B cell (primary cell): ENCODE measurements at regions not wholly inside any gene's neighbourhood (a gene's known extent, or its start where the extent isn't known, plus 50 kb on each side); places are given as distances from the start of the nearest gene placed in this dataset.

Experiments used
- ATAC-seq: fragments of 200-7000 bp; cut with Tn5 transposase; one replicate; pipeline ENCODE4 v1.10.0; 2021; ENCODE audit warnings: low read depth, mild to moderate bottlenecking, moderate number of reproducible peaks, moderate library complexity
- CTCF ChIA-PET: fragments of 350-600 bp; sonication (Branson Sonifier 250); formaldehyde crosslinking; loops from one replicate; lab custom pipeline; 2021; ENCODE audit warnings: antibody characterized with exemption, inconsistent platforms; lab: Charles Lee
- POLR2A ChIA-PET: fragments of 350-600 bp; sonication (Branson Sonifier 250); formaldehyde crosslinking; loops from one replicate; lab custom pipeline; 2021; ENCODE audit warnings: antibody characterized with exemption; lab: Charles Lee
- DNase-seq: peaks from one replicate; pipeline ENCODE4 v3.0.0; 2013
- H2AFZ ChIP-seq: 2 replicates; pipeline ENCODE4 v1.6.1; 2012; ENCODE audit warnings: mild to moderate bottlenecking, low read depth, low read length; ENCODE audit not compliant: insufficient read depth, poor library complexity, severe bottlenecking
- H3K27ac ChIP-seq, 2 donors: 1 replicate in 1 of 2; 2 replicates in 1 of 2; pipeline ENCODE4 v1.5.1; 2012 to 2013; ENCODE audit warnings: low read length in 2 of 2, mild to moderate bottlenecking in 2 of 2, moderate library complexity in 1 of 2
- H3K27me3 ChIP-seq, 4 experiments: fragments of 200-600 bp in 1 of 4; sonication (generic) in 1 of 4; replicated peaks in 1 of 4; 1 replicate in 2 of 4; 2 replicates in 2 of 4; pipeline versions ENCODE4 v1.6.1 to v1.7.0; 2013 to 2016; ENCODE audit warnings: low read length in 3 of 4, mild to moderate bottlenecking in 2 of 4, mixed read lengths in 1 of 4, moderate library complexity in 1 of 4; ENCODE audit not compliant: insufficient read depth in 4 of 4, control insufficient read depth in 3 of 4; ENCODE audit errors: control extremely low read depth in 1 of 4
- H3K36me3 ChIP-seq, 2 experiments: replicated peaks in 1 of 2; 1 replicate in 1 of 2; 2 replicates in 1 of 2; pipeline versions ENCODE4 v1.6.1 to v1.7.1; 2013; ENCODE audit warnings: low read length in 1 of 2; ENCODE audit not compliant: insufficient read depth in 2 of 2, control insufficient read depth in 1 of 2; ENCODE audit errors: control extremely low read depth in 1 of 2, extremely low read depth in 1 of 2
- H3K4me1 ChIP-seq, 2 donors: fragments of 200-600 bp in 1 of 2; sonication (generic) in 1 of 2; 1 replicate in 1 of 2; 2 replicates in 1 of 2; pipeline versions ENCODE4 v1.5.1 to v1.6.1; 2013 to 2017; ENCODE audit warnings: low read length in 2 of 2; ENCODE audit not compliant: control insufficient read depth in 2 of 2, insufficient read depth in 2 of 2
- H3K4me2 ChIP-seq: replicated peaks from 2 replicates; pipeline ENCODE3; 2012; ENCODE audit warnings: mild to moderate bottlenecking, low read depth, low read length; ENCODE audit not compliant: poor library complexity, severe bottlenecking
- H3K4me3 ChIP-seq, 5 experiments: fragments of 200-600 bp in 1 of 5; sonication (generic) in 1 of 5; 1 replicate in 3 of 5; 2 replicates in 2 of 5; pipeline versions ENCODE4 v1.5.1 to v1.7.0; 2011 to 2016; ENCODE audit warnings: low read length in 4 of 5, mild to moderate bottlenecking in 4 of 5, low read depth in 2 of 5, control low read depth in 1 of 5, moderate library complexity in 1 of 5; ENCODE audit not compliant: insufficient read depth in 1 of 5; ENCODE audit errors: control extremely low read depth in 1 of 5, extremely low read depth in 1 of 5
- H3K79me2 ChIP-seq: fragments of 200-600 bp; sonication (generic); one replicate; pipeline ENCODE4 v1.6.0; 2016; ENCODE audit warnings: low read length; ENCODE audit not compliant: control insufficient read depth, insufficient read depth
- H3K9ac ChIP-seq: fragments of 200-600 bp; sonication (generic); 2 replicates; pipeline ENCODE4 v1.6.1; 2017; ENCODE audit warnings: mild to moderate bottlenecking, low read length, moderate library complexity
- H3K9me3 ChIP-seq, 3 donors: one replicate each; pipeline versions ENCODE4 v1.6.1 to v1.7.1; 2013; ENCODE audit warnings: low read length in 2 of 3; ENCODE audit not compliant: control insufficient read depth in 2 of 3, insufficient read depth in 1 of 3; ENCODE audit errors: control extremely low read depth in 1 of 3
- H4K20me1 ChIP-seq: 2 replicates; pipeline ENCODE4 v1.6.0; 2012; ENCODE audit warnings: mild to moderate bottlenecking, low read length; ENCODE audit not compliant: insufficient read depth, control insufficient read depth, poor library complexity, severe bottlenecking
- H3K27ac Mint-ChIP-seq: one replicate; pipeline ENCODE4 v1.8.0; 2021; ENCODE audit warnings: mixed read lengths
- H3K27me3 Mint-ChIP-seq: one replicate; pipeline ENCODE4 v1.8.0; 2021; ENCODE audit warnings: mixed read lengths
- H3K4me1 Mint-ChIP-seq: one replicate; pipeline ENCODE4 v1.8.0; 2021; ENCODE audit warnings: mixed read lengths
- H3K4me3 Mint-ChIP-seq: one replicate; pipeline ENCODE4 v1.8.0; 2021; ENCODE audit warnings: mixed read lengths
- H3K9me3 Mint-ChIP-seq: one replicate; pipeline ENCODE4 v1.8.0; 2022; ENCODE audit warnings: mixed read lengths; ENCODE audit not compliant: insufficient read depth
- EZH2 ChIP-seq: IDR thresholded peaks from 2 replicates; pipeline ENCODE4 v1.6.1; 2012; ENCODE audit warnings: borderline replicate concordance, low read depth, mild to moderate bottlenecking, moderate library complexity, low read length; ENCODE audit not compliant: insufficient read depth, poor library complexity, severe bottlenecking
- WGBS: methylation state at CpG from one replicate; pipeline ENCODE4 v1.1.5; 2013; ENCODE audit warnings: missing lambda C conversion rate; ENCODE audit not compliant: insufficient coverage; 5-methylcytosine and 5-hydroxymethylcytosine counted together
- intact Hi-C: fragments of 100-400 bp; cut with micrococcal nuclease; formaldehyde crosslinking; loops from one replicate; pipeline ENCODE4 v1.10.0; 2022
- TF ChIP-seq, protein P1 (sequence below): fragments of 200-600 bp; IDR thresholded peaks from one replicate; pipeline ENCODE4 v1.8.0; 2022; ENCODE audit warnings: antibody characterized with exemption, mild to moderate bottlenecking

DNA sequence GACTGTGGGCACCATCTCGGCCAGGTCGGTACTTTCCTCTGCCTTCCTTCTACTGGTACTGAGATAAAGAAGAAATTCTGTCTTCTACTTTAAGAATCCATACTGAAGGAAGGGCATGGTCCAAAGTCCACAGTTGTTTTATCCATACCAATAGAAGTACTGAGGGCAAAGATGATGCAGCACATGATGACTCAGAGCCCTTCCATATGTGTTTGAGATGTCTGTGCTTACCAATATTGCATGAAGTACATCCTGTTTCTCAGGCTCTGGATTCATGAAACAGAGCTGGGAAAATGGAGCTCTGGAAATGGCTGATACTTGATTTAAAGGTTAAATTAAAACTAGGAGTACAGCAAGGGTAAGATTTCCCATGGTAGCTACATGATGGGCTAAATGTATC lies 799.9 kb downstream of the NLGN4Y start:
- H3K4me3 ChIP-seq = no peak overlapping the region
- Mint-ChIP-seq H3K4me1 (no peaks in the 10 kb centered on the region), H3K4me3 (no peak overlapping the region), H3K9me3 (no peaks in the 10 kb centered on the region), H3K27me3 (no peaks in the 10 kb centered on the region), H3K27ac (no peak overlapping the region)
- H3K9me3 ChIP-seq = no peaks in the 10 kb centered on the region
- TF ChIP-seq, protein P1, sequence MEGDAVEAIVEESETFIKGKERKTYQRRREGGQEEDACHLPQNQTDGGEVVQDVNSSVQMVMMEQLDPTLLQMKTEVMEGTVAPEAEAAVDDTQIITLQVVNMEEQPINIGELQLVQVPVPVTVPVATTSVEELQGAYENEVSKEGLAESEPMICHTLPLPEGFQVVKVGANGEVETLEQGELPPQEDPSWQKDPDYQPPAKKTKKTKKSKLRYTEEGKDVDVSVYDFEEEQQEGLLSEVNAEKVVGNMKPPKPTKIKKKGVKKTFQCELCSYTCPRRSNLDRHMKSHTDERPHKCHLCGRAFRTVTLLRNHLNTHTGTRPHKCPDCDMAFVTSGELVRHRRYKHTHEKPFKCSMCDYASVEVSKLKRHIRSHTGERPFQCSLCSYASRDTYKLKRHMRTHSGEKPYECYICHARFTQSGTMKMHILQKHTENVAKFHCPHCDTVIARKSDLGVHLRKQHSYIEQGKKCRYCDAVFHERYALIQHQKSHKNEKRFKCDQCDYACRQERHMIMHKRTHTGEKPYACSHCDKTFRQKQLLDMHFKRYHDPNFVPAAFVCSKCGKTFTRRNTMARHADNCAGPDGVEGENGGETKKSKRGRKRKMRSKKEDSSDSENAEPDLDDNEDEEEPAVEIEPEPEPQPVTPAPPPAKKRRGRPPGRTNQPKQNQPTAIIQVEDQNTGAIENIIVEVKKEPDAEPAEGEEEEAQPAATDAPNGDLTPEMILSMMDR = no peak
- TF ChIP-seq EZH2 = no peak
- no peak for DNase-seq
- no peaks in the 10 kb centered on the region for H3K79me2 ChIP-seq
- H3K27ac ChIP-seq = no peak overlapping the region
- intact Hi-C loops = no loop called here
- H3K27me3 ChIP-seq = no peaks in the 10 kb centered on the region
- WGBS = no CpG with 5 or more reads among the region's 2 CpGs
- H3K36me3 ChIP-seq = no peaks in the 10 kb centered on the region
- no peaks in the 10 kb centered on the region for H4K20me1 ChIP-seq
- no peak for ATAC-seq
- ChIA-PET POLR2A (no interaction called here), CTCF (no interaction called here)
- H3K4me2 ChIP-seq = no peak overlapping the region
- H3K4me1 ChIP-seq = no peaks in the 10 kb centered on the region
- H3K9ac ChIP-seq = no peak overlapping the region
- H2AFZ ChIP-seq = no peak overlapping the region

- Histone ChIP-seq H2AFZ (no peak overlapping the region), H3K9me3 (no peaks in the 10 kb centered on the region), H3K9ac (no peak overlapping the region), H3K36me3 (no peaks in the 10 kb centered on the region), H3K4me3 (no peak overlapping the region), H3K27me3 (no peaks in the 10 kb centered on the region), H3K79me2 (no peaks in the 10 kb centered on the region), H3K4me2 (no peak overlapping the region), H4K20me1 (no peaks in the 10 kb centered on the region), H3K4me1 (no peaks in the 10 kb centered on the region), H3K27ac (no peak overlapping the region)
- intact Hi-C loops = no loop called here
- POLR2A ChIA-PET = no interaction called here
- CTCF ChIA-PET = no interaction called here
- no peaks in the 10 kb centered on the region for H3K4me1 Mint-ChIP-seq
- DNase-seq (no peak), ATAC-seq (no peak)
- TF ChIP-seq EZH2 = no peak
- TF ChIP-seq, protein P1 = no peak
- 80% methylated on average over 1 of the region's 3 CpGs for WGBS
- no peak overlapping the region for H3K27ac Mint-ChIP-seq
- H3K9me3 Mint-ChIP-seq = no peaks in the 10 kb centered on the region
- no peak overlapping the region for H3K4me3 Mint-ChIP-seq
- H3K27me3 Mint-ChIP-seq = no peaks in the 10 kb centered on the region
Measured at GRCh38 chrY:15325201-15325600, 800.9 kb downstream of the NLGN4Y start.
